ENCODE measurements at regions not wholly inside any gene's neighbourhood (a gene's known extent, or its start where the extent isn't known, plus 50 kb on each side); places are given as distances from the start of the nearest gene placed in this dataset.

- no peaks in the 10 kb centered on the region for H3K9me3 ChIP-seq (ENCODE audit: control insufficient read depth, low read length)
- peaks cover 29% of the 10 kb centered on the region for H3K4me1 Mint-ChIP-seq
Measured at GRCh38 chr17:72401883-72402726, 281.3 kb downstream of the SOX9 start.

GRCh38 chr17:72402727-72403210 is 281.9 kb downstream of the SOX9 start:
- WGBS, 2 experiments (ENCODE audit: insufficient coverage in 1 of 2, insufficient read length in 1 of 2): 91 to 95% methylated on average over 4 to 5 of the region's 5 CpGs
- no peaks in the 10 kb centered on the region for H3K9me3 ChIP-seq (ENCODE audit: control insufficient read depth, low read length)
- DNase-seq: no peak
- H3K4me1 ChIP-seq (ENCODE audit: control insufficient read depth, insufficient read depth, low read length): no peaks in the 10 kb centered on the region
- peaks cover 30% of the 10 kb centered on the region for H3K4me1 Mint-ChIP-seq
- H3K9me3 Mint-ChIP-seq: no peaks in the 10 kb centered on the region
- TF ChIP-seq CTCF (conservative IDR thresholded peaks at IDR 0.05): no peak
- H3K27me3 Mint-ChIP-seq (ENCODE audit: insufficient read depth): peaks cover 86% of the 10 kb centered on the region
- H3K27ac ChIP-seq (ENCODE audit: low read depth, low read length): no peak overlapping the region
- no peak overlapping the region for H3K4me3 Mint-ChIP-seq
- H3K4me3 ChIP-seq (ENCODE audit: low read length): no peak overlapping the region
- no peak overlapping the region for H3K9ac ChIP-seq (ENCODE audit: extremely low read depth, low read length, poor library complexity, severe bottlenecking)
- H3K27ac Mint-ChIP-seq: no peak overlapping the region
- H3K36me3 ChIP-seq (ENCODE audit: control insufficient read depth, insufficient read depth, low read length): no peaks in the 10 kb centered on the region
- H3K27me3 ChIP-seq (ENCODE audit: control insufficient read depth, insufficient read depth, low read length, poor library complexity, severe bottlenecking): peaks cover 76% of the 10 kb centered on the region
- no peaks in the 10 kb centered on the region for H3K36me3 Mint-ChIP-seq (ENCODE audit: low read depth)

More at GRCh38 chr17:72401883-72402726, 281.3 kb downstream of the SOX9 start:
- WGBS, 2 experiments (ENCODE audit: insufficient coverage in 1 of 2, insufficient read length in 1 of 2): 94 to 96% methylated on average over 3 to 5 of the region's 5 CpGs
- no peak for TF ChIP-seq CTCF (conservative IDR thresholded peaks at IDR 0.05)
- Mint-ChIP-seq H3K4me3 (no peak overlapping the region), H3K27ac (no peak overlapping the region), H3K36me3 (ENCODE audit: low read depth) (no peaks in the 10 kb centered on the region), H3K27me3 (ENCODE audit: insufficient read depth) (peaks cover 86% of the 10 kb centered on the region), H3K9me3 (no peaks in the 10 kb centered on the region)
- no peak overlapping the region for H3K9ac ChIP-seq (ENCODE audit: extremely low read depth, low read length, poor library complexity, severe bottlenecking)
- H3K4me3 ChIP-seq (ENCODE audit: low read length): no peak overlapping the region
- H3K36me3 ChIP-seq (ENCODE audit: control insufficient read depth, insufficient read depth, low read length): no peaks in the 10 kb centered on the region
- no peak overlapping the region for H3K27ac ChIP-seq (ENCODE audit: low read depth, low read length)
- no peak for DNase-seq
- no peaks in the 10 kb centered on the region for H3K4me1 ChIP-seq (ENCODE audit: control insufficient read depth, insufficient read depth, low read length)
- H3K27me3 ChIP-seq (ENCODE audit: control insufficient read depth, insufficient read depth, low read length, poor library complexity, severe bottlenecking): peaks cover 76% of the 10 kb centered on the region

- no peak for DNase-seq
- H3K27ac Mint-ChIP-seq: no peak overlapping the region
- H3K36me3 ChIP-seq (ENCODE audit: control insufficient read depth, insufficient read depth, low read length): no peaks in the 10 kb centered on the region
- H3K27me3 ChIP-seq (ENCODE audit: control insufficient read depth, insufficient read depth, low read length, poor library complexity, severe bottlenecking): peaks cover 79% of the 10 kb centered on the region
- H3K9me3 ChIP-seq (ENCODE audit: control insufficient read depth, low read length): no peaks in the 10 kb centered on the region
- no peak overlapping the region for H3K9ac ChIP-seq (ENCODE audit: extremely low read depth, low read length, poor library complexity, severe bottlenecking)
- peaks cover 87% of the 10 kb centered on the region for H3K27me3 Mint-ChIP-seq (ENCODE audit: insufficient read depth)
- no peak for TF ChIP-seq CTCF (conservative IDR thresholded peaks at IDR 0.05)
- H3K4me3 Mint-ChIP-seq: peak overlapping the region; percentile 3
- H3K4me3 ChIP-seq (ENCODE audit: low read length): no peak overlapping the region
- H3K4me1 ChIP-seq (ENCODE audit: control insufficient read depth, insufficient read depth, low read length): no peaks in the 10 kb centered on the region
- WGBS, 2 experiments (ENCODE audit: insufficient coverage in 1 of 2, insufficient read length in 1 of 2): 93 to 95% methylated on average over 6 to 7 of the region's 7 CpGs
- H3K36me3 Mint-ChIP-seq (ENCODE audit: low read depth): no peaks in the 10 kb centered on the region
- no peaks in the 10 kb centered on the region for H3K9me3 Mint-ChIP-seq
- H3K27ac ChIP-seq (ENCODE audit: low read depth, low read length): no peak overlapping the region
- peaks cover 30% of the 10 kb centered on the region for H3K4me1 Mint-ChIP-seq
Measured at GRCh38 chr17:72403713-72404209, 282.9 kb downstream of the SOX9 start.

Measured in endodermal cell (in vitro differentiated cells).